ENCODE measurements at regions not wholly inside any gene's neighbourhood (a gene's known extent, or its start where the extent isn't known, plus 50 kb on each side); places are given as distances from the start of the nearest gene placed in this dataset.

GRCh38 chr1:95990033-95990432 is 731.6 kb upstream of the PTBP2 start:
- intact Hi-C loops (cut with DNase I), result no loop called here
- H3K9me3 ChIP-seq, result no peaks in the 10 kb centered on the region
- 61 to 73% methylated on average over 2 of the region's 2 CpGs for WGBS, 2 donors
- TF ChIP-seq POLR2A (IDR thresholded peaks at IDR 0.05) (no peak), POLR2AphosphoS5 (IDR thresholded peaks at IDR 0.05) (no peak), CTCF (IDR thresholded peaks at IDR 0.05) (no peak), EP300 (IDR thresholded peaks at IDR 0.05) (no peak)
- no peak overlapping the region for H3K27ac ChIP-seq
- peaks cover 0 to 28% (median 12%) of the 10 kb centered on the region in 4 donors for H3K4me1 ChIP-seq
- no peaks in the 10 kb centered on the region for H3K27me3 ChIP-seq
- H3K4me3 ChIP-seq, result no peak overlapping the region
- no peaks in the 10 kb centered on the region for H3K36me3 ChIP-seq
- DNase-seq, result no peak

GRCh38 chr1:95991787-95992520 is 729.6 kb upstream of the PTBP2 start:
- intact Hi-C loops (cut with DNase I), result no loop called here
- Histone ChIP-seq H3K4me1 (peaks cover 0 to 20% (median 6%) of the 10 kb centered on the region in 4 donors), H3K9me3 (no peaks in the 10 kb centered on the region), H3K27me3 (no peaks in the 10 kb centered on the region), H3K4me3 (no peak overlapping the region), H3K27ac (no peak overlapping the region), H3K36me3 (no peaks in the 10 kb centered on the region)
- WGBS, 2 donors, result 46 to 85% methylated on average over 2 of the region's 2 CpGs
- no peak for DNase-seq
- TF ChIP-seq EP300 (IDR thresholded peaks at IDR 0.05) (no peak), POLR2AphosphoS5 (IDR thresholded peaks at IDR 0.05) (peak in 2 of 4 donors; percentile 38 to 39)

GRCh38 chr1:95994643-95995042 is 726.9 kb upstream of the PTBP2 start:
- TF ChIP-seq EP300 (IDR thresholded peaks at IDR 0.05) (no peak), CTCF (IDR thresholded peaks at IDR 0.05) (no peak), POLR2A (IDR thresholded peaks at IDR 0.05) (no peak), POLR2AphosphoS5 (IDR thresholded peaks at IDR 0.05) (no peak)
- WGBS, 2 donors, result 41 to 54% methylated on average over 1 of the region's 1 CpG
- Histone ChIP-seq H3K27me3 (no peaks in the 10 kb centered on the region), H3K36me3 (no peaks in the 10 kb centered on the region), H3K4me1 (peaks cover 0 to 20% (median 6%) of the 10 kb centered on the region in 4 donors), H3K27ac (no peak overlapping the region), H3K4me3 (peak overlapping the region in 1 of 4 donors; percentile 2), H3K9me3 (no peaks in the 10 kb centered on the region)
- intact Hi-C loops (cut with DNase I), result no loop called here
- DNase-seq, result no peak

GRCh38 chr1:96002201-96002600 is 719.4 kb upstream of the PTBP2 start:
- Histone ChIP-seq H3K36me3 (no peaks in the 10 kb centered on the region), H3K27me3 (no peaks in the 10 kb centered on the region), H3K27ac (no peak overlapping the region), H3K4me1 (no peaks in the 10 kb centered on the region), H3K9me3 (no peaks in the 10 kb centered on the region), H3K4me3 (no peak overlapping the region)
- no peak for DNase-seq
- TF ChIP-seq POLR2A (IDR thresholded peaks at IDR 0.05), result no peak
- TF ChIP-seq EP300 (IDR thresholded peaks at IDR 0.05), result no peak
- no peak for TF ChIP-seq CTCF (IDR thresholded peaks at IDR 0.05)
- TF ChIP-seq POLR2AphosphoS5 (IDR thresholded peaks at IDR 0.05), result no peak
- WGBS, 2 donors, result 84 to 95% methylated on average over 2 of the region's 2 CpGs
- intact Hi-C loops (cut with DNase I), result no loop called here

GRCh38 chr1:96002969-96003964 is 718.3 kb upstream of the PTBP2 start:
- Histone ChIP-seq H3K4me3 (no peak overlapping the region), H3K9me3 (no peaks in the 10 kb centered on the region), H3K4me1 (no peaks in the 10 kb centered on the region), H3K27ac (no peak overlapping the region), H3K27me3 (no peaks in the 10 kb centered on the region), H3K36me3 (no peaks in the 10 kb centered on the region)
- intact Hi-C loops (cut with DNase I), result no loop called here
- 75 to 79% methylated on average over 9 of the region's 9 CpGs for WGBS, 2 donors
- TF ChIP-seq CTCF (IDR thresholded peaks at IDR 0.05) (no peak), EP300 (IDR thresholded peaks at IDR 0.05) (no peak), POLR2AphosphoS5 (IDR thresholded peaks at IDR 0.05) (no peak), POLR2A (IDR thresholded peaks at IDR 0.05) (no peak)
- no peak for DNase-seq

Measured in sigmoid colon (tissue), 6 donors.